ENCODE measurements at regions not wholly inside any gene's neighbourhood (a gene's known extent, or its start where the extent isn't known, plus 50 kb on each side); places are given as distances from the start of the nearest gene placed in this dataset.

- TF ChIP-seq POLR2A (IDR thresholded peaks at IDR 0.05) (no peak), CTCF (IDR thresholded peaks at IDR 0.05) (no peak)
Measured at GRCh38 chrX:138765051-138765450, 53.5 kb upstream of the FGF13 start.
